DOHH2 (cell line): ENCODE measurements at regions not wholly inside any gene's neighbourhood (a gene's known extent, or its start where the extent isn't known, plus 50 kb on each side); places are given as distances from the start of the nearest gene placed in this dataset.

Source experiments
- CTCF ChIP-seq: fragments of 200-600 bp; sonication (generic); IDR thresholded peaks from one replicate; pipeline ENCODE4 v1.5.1; 2014; ENCODE audit warnings: antibody characterized with exemption, mild to moderate bottlenecking, low read depth, low read length; ENCODE audit not compliant: poor library complexity, severe bottlenecking
- EZH2phosphoT487 ChIP-seq: fragments of 200-600 bp; sonication (generic); IDR thresholded peaks from 2 replicates; pipeline ENCODE4 v1.6.1; 2017; ENCODE audit warnings: borderline replicate concordance, mild to moderate bottlenecking, antibody characterized with exemption, low read length, moderate library complexity, mixed read lengths

- TF ChIP-seq CTCF (no peak), EZH2phosphoT487 (no peak)
Observed at GRCh38 chr9:25573281-25573680, 105.0 kb downstream of the TUSC1 start.
